ENCODE measurements at regions not wholly inside any gene's neighbourhood (a gene's known extent, or its start where the extent isn't known, plus 50 kb on each side); places are given as distances from the start of the nearest gene placed in this dataset.

GRCh38 chr10:123442901-123443300, 223.3 kb upstream of the GPR26 start:
- TF ChIP-seq GATA3 (IDR thresholded peaks at IDR 0.05; ENCODE audit: low read depth, low read length) (no peak), GATA2 (IDR thresholded peaks at IDR 0.05; ENCODE audit: low read depth, low read length) (no peak)
